Glomerular visceral epithelial cell (primary cell): ENCODE measurements at regions not wholly inside any gene's neighbourhood (a gene's known extent, or its start where the extent isn't known, plus 50 kb on each side); places are given as distances from the start of the nearest gene placed in this dataset.
"Not testable (repeated sequence)": the region's sequence is repeated elsewhere in the genome, so short reads cannot be mapped to it uniquely, and the experiment has no call there.

ENCODE experiments used
- DNase-seq: peaks from one replicate; pipeline ENCODE4 v3.0.0-alpha.2; 2016; ENCODE audit errors: extremely low spot score

- DNase-seq, result no peak
Measured at GRCh38 chr6:51139950-51140385, 321.3 kb downstream of the TFAP2B start.

GRCh38 chr6:51141080-51141479 lies 322.4 kb downstream of the TFAP2B start:
- DNase-seq, result no peak

- DNase-seq, result peak; percentile 14
Measured at GRCh38 chr6:51147756-51148155, 329.1 kb downstream of the TFAP2B start.

- no peak for DNase-seq
Measured at GRCh38 chr6:51152594-51152993, 333.9 kb downstream of the TFAP2B start.

GRCh38 chr6:51153109-51153508 lies 334.4 kb downstream of the TFAP2B start:
- no peak for DNase-seq

GRCh38 chr6:51154925-51155324 lies 336.3 kb downstream of the TFAP2B start:
- DNase-seq, result not testable (repeated sequence)

GRCh38 chr6:51159260-51159659 lies 340.6 kb downstream of the TFAP2B start:
- not testable (repeated sequence) for DNase-seq

GRCh38 chr6:51161752-51162151 lies 343.1 kb downstream of the TFAP2B start:
- no peak for DNase-seq

GRCh38 chr6:51163843-51164529 lies 345.3 kb downstream of the TFAP2B start:
- no peak for DNase-seq

- no peak for DNase-seq
Measured at GRCh38 chr6:51166914-51167313, 348.2 kb downstream of the TFAP2B start.

- DNase-seq, result no peak
Measured at GRCh38 chr6:51167468-51167867, 348.8 kb downstream of the TFAP2B start.

GRCh38 chr6:51182827-51183226 lies 364.2 kb downstream of the TFAP2B start:
- DNase-seq, result no peak

- no peak for DNase-seq
Measured at GRCh38 chr6:51184046-51184445, 365.4 kb downstream of the TFAP2B start.

GRCh38 chr6:51193163-51193562 lies 374.5 kb downstream of the TFAP2B start:
- DNase-seq, result not testable (repeated sequence)

GRCh38 chr6:51199105-51199552 lies 380.5 kb downstream of the TFAP2B start:
- DNase-seq, result no peak

GRCh38 chr6:51199733-51200260 lies 381.1 kb downstream of the TFAP2B start:
- DNase-seq, result no peak

GRCh38 chr6:51200676-51201075 lies 382.0 kb downstream of the TFAP2B start:
- DNase-seq, result no peak

GRCh38 chr6:51202653-51203052 lies 384.0 kb downstream of the TFAP2B start:
- DNase-seq, result not testable (repeated sequence)

GRCh38 chr6:51203504-51203903 lies 384.8 kb downstream of the TFAP2B start:
- no peak for DNase-seq

- not testable (repeated sequence) for DNase-seq
Measured at GRCh38 chr6:51206686-51207085, 388.0 kb downstream of the TFAP2B start.

GRCh38 chr6:51209651-51210050 lies 391.0 kb downstream of the TFAP2B start:
- DNase-seq, result no peak

- DNase-seq, result no peak
Measured at GRCh38 chr6:51213811-51214210, 395.1 kb downstream of the TFAP2B start.

GRCh38 chr6:51214442-51214841 lies 395.8 kb downstream of the TFAP2B start:
- no peak for DNase-seq

GRCh38 chr6:51218181-51218580 lies 399.5 kb downstream of the TFAP2B start:
- DNase-seq, result no peak
